H9 (cell line): ENCODE measurements at regions not wholly inside any gene's neighbourhood (a gene's known extent, or its start where the extent isn't known, plus 50 kb on each side); places are given as distances from the start of the nearest gene placed in this dataset.

Experiments used
- DNase-seq: peaks from one replicate; pipeline ENCODE4 v3.0.0-alpha.2; 2017
- H2AFZ ChIP-seq: one replicate; pipeline ENCODE4 v1.6.1; 2013; ENCODE audit warnings: mild to moderate bottlenecking, low read length, control low read depth, moderate library complexity
- H2AK5ac ChIP-seq: 2 replicates; pipeline ENCODE4 v1.6.1; 2013; ENCODE audit warnings: low read length, control low read depth, mixed read lengths; ENCODE audit not compliant: insufficient read length
- H2BK120ac ChIP-seq: one replicate; pipeline ENCODE4 v1.6.1; 2013; ENCODE audit warnings: low read depth, mild to moderate bottlenecking, low read length, control low read depth, inconsistent platforms; ENCODE audit not compliant: poor library complexity, severe bottlenecking
- H2BK12ac ChIP-seq: 2 replicates; pipeline ENCODE4 v1.6.1; 2013; ENCODE audit warnings: low read length, control low read depth, mixed read lengths, low read depth; ENCODE audit not compliant: insufficient read length
- H2BK15ac ChIP-seq: 2 replicates; pipeline ENCODE4 v1.6.1; 2013; ENCODE audit warnings: low read depth, low read length, control low read depth
- H2BK20ac ChIP-seq: one replicate; pipeline ENCODE4 v1.6.1; 2013; ENCODE audit warnings: low read depth, mild to moderate bottlenecking, low read length, control low read depth, inconsistent platforms; ENCODE audit not compliant: poor library complexity, severe bottlenecking
- H2BK5ac ChIP-seq: 2 replicates; pipeline ENCODE4 v1.6.1; 2013; ENCODE audit warnings: low read length, control low read depth, mixed read lengths; ENCODE audit not compliant: insufficient read length
- H3K14ac ChIP-seq: 2 replicates; pipeline ENCODE4 v1.6.1; 2013; ENCODE audit warnings: low read length, control low read depth; ENCODE audit not compliant: insufficient read depth
- H3K18ac ChIP-seq: 2 replicates; pipeline ENCODE4 v1.6.1; 2013; ENCODE audit warnings: low read depth, mild to moderate bottlenecking, mixed read lengths, low read length, control low read depth; ENCODE audit not compliant: insufficient read length
- H3K23ac ChIP-seq: 2 replicates; pipeline ENCODE4 v1.6.1; 2013; ENCODE audit warnings: low read length, control low read depth, mixed read lengths, low read depth; ENCODE audit not compliant: insufficient read length
- H3K23me2 ChIP-seq: 2 replicates; pipeline ENCODE4 v1.6.1; 2013; ENCODE audit warnings: low read depth, mild to moderate bottlenecking, mixed read lengths, low read length, control low read depth; ENCODE audit not compliant: insufficient read length, poor library complexity, severe bottlenecking
- H3K27ac ChIP-seq: 2 replicates; pipeline ENCODE4 v1.5.1; 2013; ENCODE audit warnings: low read length, control low read depth, mixed read lengths, low read depth; ENCODE audit not compliant: insufficient read length
- H3K27me3 ChIP-seq: 2 replicates; pipeline ENCODE4 v1.6.1; 2013; ENCODE audit warnings: low read length, control low read depth, inconsistent platforms; ENCODE audit not compliant: insufficient read depth
- H3K4ac ChIP-seq: 2 replicates; pipeline ENCODE4 v1.6.1; 2013; ENCODE audit warnings: low read depth, mild to moderate bottlenecking, control low read depth, inconsistent platforms, low read length, moderate library complexity
- H3K4me1 ChIP-seq: 2 replicates; pipeline ENCODE4 v1.6.1; 2013; ENCODE audit warnings: low read length, control low read depth, inconsistent platforms; ENCODE audit not compliant: insufficient read depth
- H3K4me2 ChIP-seq: 2 replicates; pipeline ENCODE4 v1.6.1; 2013; ENCODE audit warnings: low read length, control low read depth, mixed read lengths; ENCODE audit not compliant: insufficient read length, insufficient read depth
- H3K56ac ChIP-seq: 2 replicates; pipeline ENCODE4 v1.6.1; 2013; ENCODE audit warnings: low read depth, mild to moderate bottlenecking, mixed read lengths, low read length, control low read depth; ENCODE audit not compliant: insufficient read length
- H3K79me1 ChIP-seq: 2 replicates; pipeline ENCODE4 v1.6.1; 2013; ENCODE audit warnings: low read depth, mild to moderate bottlenecking, moderate library complexity, low read length, control low read depth, inconsistent platforms; ENCODE audit not compliant: insufficient read depth, poor library complexity, severe bottlenecking
- H3K79me2 ChIP-seq: 2 replicates; pipeline ENCODE4 v1.6.1; 2013; ENCODE audit warnings: low read length, control low read depth, inconsistent platforms; ENCODE audit not compliant: insufficient read depth
- H3K9ac ChIP-seq: 2 replicates; pipeline ENCODE4 v1.6.1; 2013; ENCODE audit warnings: low read length, control low read depth, mixed read lengths; ENCODE audit not compliant: insufficient read length; ENCODE audit errors: extremely low read depth
- H3K9me3 ChIP-seq: one replicate; pipeline ENCODE4 v1.6.1; 2013; ENCODE audit warnings: low read depth, low read length, inconsistent platforms; ENCODE audit not compliant: control insufficient read depth
- H3T11ph ChIP-seq: one replicate; pipeline ENCODE4 v1.6.1; 2013; ENCODE audit warnings: mild to moderate bottlenecking, low read length, control low read depth, inconsistent platforms
- H4K20me1 ChIP-seq: one replicate; pipeline ENCODE4 v1.6.1; 2013; ENCODE audit not compliant: control insufficient read depth, insufficient read length, insufficient read depth
- H4K5ac ChIP-seq: 2 replicates; pipeline ENCODE4 v1.6.1; 2013; ENCODE audit warnings: low read depth, mild to moderate bottlenecking, mixed read lengths, low read length, control low read depth; ENCODE audit not compliant: insufficient read length
- H4K8ac ChIP-seq: replicated peaks from 2 replicates; pipeline ENCODE4 v1.6.1; 2013; ENCODE audit warnings: low read length, control low read depth, mixed read lengths, low read depth; ENCODE audit not compliant: insufficient read length
- H4K91ac ChIP-seq: 2 replicates; pipeline ENCODE4 v1.6.1; 2013; ENCODE audit warnings: low read depth, mild to moderate bottlenecking, moderate library complexity, mixed read lengths, low read length, control low read depth; ENCODE audit not compliant: insufficient read length
- H3K27ac Mint-ChIP-seq, 3 experiments: 2 replicates in 2 of 3; 3 replicates in 1 of 3; pipeline ENCODE4 v1.8.0; 2020 to 2021; ENCODE audit warnings: mixed read lengths in 3 of 3, mild to moderate bottlenecking in 1 of 3, moderate library complexity in 1 of 3
- H3K27me3 Mint-ChIP-seq: 2 replicates; pipeline ENCODE4 v1.8.0; 2021; ENCODE audit warnings: low read depth, mild to moderate bottlenecking, moderate library complexity, mixed read lengths
- H3K36me3 Mint-ChIP-seq, 3 experiments: 2 replicates in 2 of 3; 3 replicates in 1 of 3; pipeline ENCODE4 v1.8.0; 2020 to 2021; ENCODE audit warnings: low read depth in 3 of 3, mixed read lengths in 3 of 3; ENCODE audit not compliant: insufficient read depth in 1 of 3
- H3K4me1 Mint-ChIP-seq, 2 experiments: 2 replicates each; pipeline ENCODE4 v1.8.0; 2020; ENCODE audit warnings: mixed read lengths in 2 of 2
- H3K4me3 Mint-ChIP-seq, 2 experiments: 2 replicates in 1 of 2; 3 replicates in 1 of 2; pipeline ENCODE4 v1.8.0; 2020 to 2021; ENCODE audit warnings: mild to moderate bottlenecking in 2 of 2, mixed read lengths in 2 of 2, moderate library complexity in 1 of 2
- H3K9me3 Mint-ChIP-seq, 2 experiments: 2 replicates in 1 of 2; 3 replicates in 1 of 2; pipeline ENCODE4 v1.8.0; 2020; ENCODE audit warnings: mild to moderate bottlenecking in 2 of 2, mixed read lengths in 2 of 2, moderate library complexity in 1 of 2
- CTCF ChIP-seq: fragments of 200-600 bp; sonication (generic); conservative IDR thresholded peaks from 3 replicates; pipeline ENCODE4 v1.8.0; 2021; ENCODE audit warnings: antibody characterized with exemption, mild to moderate bottlenecking

- DNase-seq, result no peak
- H2AFZ ChIP-seq, result no peak overlapping the region
- H3K36me3 Mint-ChIP-seq, result no peaks in the 10 kb centered on the region
These were observed 113.0 kb upstream of the MME start for GRCh38 chr3:154967090-154967489.

More at GRCh38 chr3:154967090-154967489, 113.0 kb upstream of the MME start:
- Histone ChIP-seq H4K91ac (no peak overlapping the region), H2BK20ac (no peak overlapping the region), H3K4me2 (no peak overlapping the region), H2AK5ac (no peak overlapping the region), H2BK120ac (no peak overlapping the region), H2BK5ac (no peak overlapping the region), H3K56ac (no peak overlapping the region), H2BK15ac (no peak overlapping the region), H3K27me3 (no peaks in the 10 kb centered on the region), H3K18ac (no peak overlapping the region), H4K8ac (no peak overlapping the region), H3K4ac (no peak overlapping the region), H3K4me1 (no peaks in the 10 kb centered on the region), H3T11ph (no peak overlapping the region), H3K27ac (no peak overlapping the region), H3K23me2 (no peaks in the 10 kb centered on the region), H3K9me3 (no peaks in the 10 kb centered on the region), H3K14ac (no peak overlapping the region), H3K23ac (no peak overlapping the region), H3K79me2 (no peaks in the 10 kb centered on the region), H4K5ac (no peak overlapping the region), H2BK12ac (no peak overlapping the region), H3K9ac (no peak overlapping the region), H3K79me1 (no peaks in the 10 kb centered on the region), H4K20me1 (no peaks in the 10 kb centered on the region)
- no peak for TF ChIP-seq CTCF
- Mint-ChIP-seq H3K4me1 (peaks cover 2% of the 10 kb centered on the region in 2 experiments; a peak in 2 of 4 replicates), H3K9me3 (no peaks in the 10 kb centered on the region), H3K4me3 (no peak overlapping the region), H3K27me3 (no peaks in the 10 kb centered on the region), H3K27ac (no peak overlapping the region)
